Skeletal muscle cell (primary cell): ENCODE measurements at regions not wholly inside any gene's neighbourhood (a gene's known extent, or its start where the extent isn't known, plus 50 kb on each side); places are given as distances from the start of the nearest gene placed in this dataset.
"Not testable (repeated sequence)": the region's sequence is repeated elsewhere in the genome, so short reads cannot be mapped to it uniquely, and the experiment has no call there.

ENCODE experiments used
- DNase-seq: peaks from one replicate; pipeline ENCODE4 v3.0.0-alpha.2; 2010; ENCODE audit warnings: low read depth
- H3K4me3 ChIP-seq: 2 replicates; pipeline ENCODE4 v1.5.1; 2011; ENCODE audit warnings: low read depth, mild to moderate bottlenecking, control low read depth, low read length, moderate library complexity

DNA sequence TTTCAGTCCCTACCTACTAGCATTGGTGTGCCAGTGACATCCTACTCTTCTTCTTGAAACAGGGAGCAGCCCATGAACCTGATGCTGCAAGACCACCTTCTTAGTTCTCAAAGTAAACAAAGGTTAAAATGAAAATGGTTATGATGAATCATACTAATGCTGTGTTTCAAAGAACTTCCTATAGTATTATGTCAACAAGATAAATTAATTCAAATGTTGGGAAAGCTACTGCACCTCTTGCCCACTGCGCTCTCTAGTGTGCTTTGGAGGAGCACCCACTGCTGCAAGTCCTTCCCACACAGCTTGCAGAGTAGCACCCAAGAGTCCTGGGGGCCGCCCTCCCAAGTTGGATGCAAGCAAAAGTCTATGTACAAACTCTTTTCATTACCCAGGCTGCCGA lies 81.1 kb downstream of the CD200R1L start:
- DNase-seq: no peak
- no peak overlapping the region for H3K4me3 ChIP-seq

DNA sequence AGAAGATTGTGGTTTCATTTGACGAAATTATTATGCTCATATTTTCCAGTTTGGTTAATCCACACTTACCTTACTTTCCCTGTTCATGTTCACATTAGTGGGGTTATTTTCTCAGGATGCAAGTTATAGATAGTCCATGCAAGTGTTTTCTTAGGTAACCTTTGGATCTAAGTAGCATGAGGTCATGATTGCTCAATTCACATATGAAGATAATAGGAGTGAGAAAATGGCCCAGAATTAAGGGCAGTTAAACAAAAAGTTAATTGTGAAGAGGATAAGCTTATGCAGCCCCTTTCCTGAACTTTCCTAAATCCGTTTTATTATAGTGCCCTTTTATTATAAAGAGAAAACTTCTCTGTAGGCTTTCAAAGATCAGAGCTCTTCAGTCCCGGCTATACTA lies 83.4 kb downstream of the CD200R1L start:
- no peak for DNase-seq
- no peak overlapping the region for H3K4me3 ChIP-seq

DNA sequence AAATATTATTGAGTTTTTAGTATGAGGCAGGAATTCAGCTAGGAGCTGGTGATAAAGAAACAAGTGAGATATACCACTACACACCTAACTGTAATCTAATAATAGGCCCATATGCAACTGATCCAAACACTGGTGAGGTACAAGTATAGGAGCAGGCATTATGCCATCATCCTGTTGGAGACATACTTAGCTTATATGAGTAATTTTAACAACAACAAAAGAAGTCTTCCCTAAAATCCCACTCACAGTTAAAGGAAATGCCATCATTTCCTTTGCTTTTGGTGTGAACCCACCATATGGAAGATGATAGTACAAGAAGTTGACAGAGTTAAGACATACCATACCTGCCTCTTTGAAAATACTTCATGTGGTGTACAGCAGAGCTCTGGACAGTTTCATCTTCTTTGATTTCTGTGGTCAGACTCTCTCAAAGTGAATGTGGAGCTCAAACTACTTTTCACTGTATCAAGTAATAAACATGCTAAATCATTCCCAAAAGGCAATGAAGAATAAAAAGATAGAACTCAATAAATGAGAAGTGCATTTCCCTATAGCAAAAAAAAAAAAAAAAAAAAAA lies 85.5 kb downstream of the CD200R1L start:
- no peak overlapping the region for H3K4me3 ChIP-seq
- no peak for DNase-seq

DNA sequence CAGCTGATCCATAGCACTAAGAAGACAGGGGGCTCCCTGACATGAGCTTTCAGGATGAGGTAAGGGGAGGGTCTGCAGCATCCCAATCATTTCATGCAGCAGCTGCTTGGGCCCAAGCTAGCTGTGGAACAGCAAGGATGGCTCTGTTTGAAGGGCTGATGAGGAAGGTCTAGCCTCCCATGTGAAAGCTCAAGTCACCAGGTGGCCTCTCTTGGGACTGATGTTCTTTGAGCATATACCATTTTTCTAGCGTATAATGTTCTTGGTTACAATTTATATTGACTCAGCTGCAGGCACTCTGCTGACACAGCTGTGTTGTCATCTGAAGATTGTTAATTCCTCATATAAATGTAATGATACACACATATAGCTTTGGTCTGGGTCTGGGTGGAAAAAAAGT lies 87.0 kb downstream of the CD200R1L start:
- DNase-seq: no peak
- H3K4me3 ChIP-seq: no peak overlapping the region

DNA sequence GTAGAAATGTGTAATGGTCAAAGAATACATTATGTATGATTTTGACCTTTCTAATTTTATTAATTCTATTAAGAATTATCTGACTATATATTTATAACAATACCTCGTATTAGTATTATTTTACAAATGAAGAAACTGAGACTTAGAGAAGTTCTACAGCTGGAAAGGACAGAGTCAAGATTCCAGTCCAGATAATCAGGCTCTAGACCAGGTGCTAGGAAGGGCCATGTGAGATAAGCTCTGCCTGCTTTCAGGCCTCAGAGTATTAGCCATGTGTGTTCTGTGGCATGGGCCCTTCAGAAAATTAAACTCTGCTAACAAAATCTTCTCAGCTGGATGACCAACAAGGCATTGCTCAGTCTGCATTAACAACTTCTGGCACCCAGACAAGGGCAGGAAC lies 87.5 kb downstream of the CD200R1L start:
- DNase-seq: no peak
- H3K4me3 ChIP-seq: no peak overlapping the region

DNA sequence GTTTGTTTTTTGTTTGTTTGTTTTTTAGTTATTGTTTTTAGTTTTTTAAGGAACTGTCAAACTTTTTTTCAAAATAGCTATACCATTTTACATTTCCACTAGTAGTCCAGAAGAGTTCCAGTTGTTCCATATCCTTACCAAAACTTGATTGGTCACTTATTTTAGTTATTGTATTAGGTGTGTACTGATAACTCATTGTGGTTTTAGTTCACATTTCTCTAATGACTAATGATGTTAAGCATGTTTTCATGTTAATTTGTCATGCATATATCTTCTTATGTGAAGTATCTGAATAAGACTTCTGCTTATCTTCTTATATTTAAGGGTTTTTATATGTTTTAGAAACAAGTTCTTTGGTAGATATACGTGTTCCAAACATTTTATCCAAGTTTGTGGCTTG lies 89.5 kb downstream of the CD200R1L start:
- no peak for DNase-seq
- H3K4me3 ChIP-seq: no peak overlapping the region

DNA sequence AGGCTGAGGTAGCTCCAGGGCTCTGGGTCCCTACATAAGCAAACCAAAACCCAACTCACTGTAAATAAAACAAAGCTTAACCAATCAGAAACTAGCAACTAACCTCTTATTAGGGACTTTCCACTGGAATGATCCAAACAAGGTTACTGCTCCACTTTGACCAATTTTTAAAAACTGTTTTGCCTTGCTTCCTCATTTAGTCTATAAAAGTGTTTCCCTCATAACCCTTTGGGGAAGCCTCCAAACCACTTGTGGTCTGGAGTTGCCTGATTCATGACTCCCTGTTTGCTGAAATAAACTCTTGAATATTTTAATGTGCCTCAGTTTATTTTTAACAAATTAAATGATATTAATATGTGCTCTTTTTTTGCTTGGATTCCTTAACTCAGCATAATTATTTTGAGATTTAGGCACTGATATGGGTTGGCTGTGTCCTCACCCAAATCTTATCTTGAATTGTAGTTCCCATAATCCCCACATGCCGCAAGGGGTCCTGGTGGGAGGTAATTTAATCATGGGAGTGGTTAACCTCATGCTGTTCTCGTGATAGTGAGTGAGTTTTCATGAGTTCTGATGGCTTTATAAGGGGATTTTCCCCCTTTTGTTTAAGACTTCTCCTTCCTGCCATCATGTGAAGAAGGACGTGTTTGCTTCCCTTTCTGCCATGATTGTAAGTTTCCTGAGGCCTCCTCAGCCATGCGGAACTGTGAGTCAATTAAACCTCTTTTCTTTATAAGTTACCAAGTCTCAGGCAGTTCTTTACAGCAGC lies 90.6 kb downstream of the CD200R1L start:
- DNase-seq: no peak
- H3K4me3 ChIP-seq: no peak overlapping the region

DNA sequence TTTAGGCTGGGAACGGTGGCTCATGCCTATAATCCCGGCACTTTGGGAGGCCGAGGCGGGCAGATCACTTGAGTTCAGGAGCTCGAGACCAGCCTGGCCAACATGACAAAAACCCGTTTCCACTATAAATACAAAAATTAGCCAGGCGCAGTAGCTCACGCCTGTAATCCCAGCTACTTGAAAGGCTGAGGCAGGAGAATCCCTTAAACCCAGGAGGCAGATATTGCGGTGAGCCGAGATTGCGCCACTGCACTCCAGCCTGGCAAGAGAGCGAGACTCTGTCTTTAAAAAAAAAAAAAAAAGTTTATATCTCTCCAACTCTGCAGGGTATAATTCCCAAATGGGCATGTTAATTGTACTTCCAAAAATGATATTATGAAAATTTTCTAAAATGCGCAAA lies 91.6 kb downstream of the CD200R1L start:
- H3K4me3 ChIP-seq, DNase-seq: not testable (repeated sequence)

DNA sequence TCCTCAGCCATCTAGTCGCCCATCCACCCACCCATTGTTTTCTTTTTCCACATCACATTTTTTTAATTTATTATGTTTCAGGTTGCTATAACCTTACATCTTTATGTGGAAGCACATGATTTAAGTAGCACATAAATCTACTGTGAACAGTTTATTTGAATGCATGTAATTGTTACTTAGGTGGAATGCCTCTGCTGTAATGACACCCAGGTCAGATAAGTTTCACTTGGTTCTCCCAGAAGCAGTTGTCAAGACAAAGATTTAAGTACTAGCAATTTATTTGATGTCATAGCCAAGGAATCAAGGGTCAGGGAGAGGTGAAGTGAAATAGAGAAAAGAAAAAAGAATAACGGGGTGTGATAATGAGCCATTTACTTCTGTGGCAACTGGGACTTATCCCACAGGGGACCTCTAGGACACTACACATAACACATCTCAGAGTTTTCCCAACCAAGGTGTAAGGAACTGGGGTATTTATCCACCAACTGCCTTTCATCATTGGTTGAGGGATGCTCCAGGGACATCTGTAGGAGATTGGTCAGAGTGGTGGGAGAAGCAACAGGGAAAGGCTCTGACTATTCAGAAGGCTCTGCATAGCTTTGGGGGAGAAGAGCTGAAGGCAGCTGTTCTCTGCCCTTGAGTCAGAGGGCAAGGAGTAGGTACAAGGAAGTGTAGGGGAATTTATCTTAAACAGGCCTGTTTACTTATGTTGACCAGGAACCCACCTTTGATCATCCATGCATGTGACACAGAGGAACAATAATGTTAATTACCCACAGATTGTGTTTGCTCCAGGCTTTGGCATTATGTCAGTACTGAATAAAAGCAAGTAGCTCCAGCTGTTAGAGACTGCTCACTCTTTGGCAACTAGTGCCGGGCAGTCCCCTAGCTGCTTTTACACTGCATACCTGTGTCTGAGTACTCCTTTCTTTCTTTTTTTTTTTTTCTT lies 94.8 kb downstream of the CD200R1L start:
- H3K4me3 ChIP-seq: no peak overlapping the region
- DNase-seq: no peak

DNA sequence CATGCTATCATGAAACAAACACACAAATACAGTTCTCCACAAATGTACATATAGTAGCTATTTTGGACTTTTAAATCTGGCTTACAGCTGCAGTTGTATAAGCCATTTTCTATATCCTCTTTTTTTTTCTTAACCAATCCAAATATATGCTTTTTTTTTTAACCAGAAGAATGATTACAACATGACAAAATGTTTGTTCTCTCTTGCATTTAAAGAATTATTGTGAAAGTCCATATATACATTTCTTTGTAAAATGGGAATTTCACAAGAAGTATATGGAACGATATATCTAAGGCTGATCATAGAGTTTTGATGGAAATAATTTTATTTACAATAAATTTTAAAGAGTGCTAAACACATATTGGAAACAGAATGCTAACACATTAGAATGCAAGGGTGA lies 95.6 kb downstream of the CD200R1L start:
- DNase-seq: no peak
- no peak overlapping the region for H3K4me3 ChIP-seq

DNA sequence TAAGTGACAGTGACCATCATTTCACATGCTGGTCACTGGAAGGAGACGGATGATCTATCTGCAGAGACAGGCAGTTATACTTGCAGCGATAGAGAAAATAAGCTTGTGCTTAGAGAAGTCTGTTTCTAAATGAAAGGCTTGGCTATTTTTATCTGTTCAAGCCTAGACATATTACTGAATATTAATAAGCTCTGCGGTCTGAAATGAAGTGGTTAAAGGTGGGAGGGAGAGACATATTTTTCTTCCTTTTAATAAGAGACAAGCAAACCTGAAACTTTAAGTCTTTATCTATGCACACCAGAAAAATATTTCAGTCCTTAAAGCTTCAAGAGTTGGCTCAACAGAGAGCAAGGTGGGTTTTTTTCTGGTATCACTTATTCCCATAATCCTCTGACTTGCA lies 99.0 kb downstream of the CD200R1L start:
- DNase-seq: no peak
- no peak overlapping the region for H3K4me3 ChIP-seq

DNA sequence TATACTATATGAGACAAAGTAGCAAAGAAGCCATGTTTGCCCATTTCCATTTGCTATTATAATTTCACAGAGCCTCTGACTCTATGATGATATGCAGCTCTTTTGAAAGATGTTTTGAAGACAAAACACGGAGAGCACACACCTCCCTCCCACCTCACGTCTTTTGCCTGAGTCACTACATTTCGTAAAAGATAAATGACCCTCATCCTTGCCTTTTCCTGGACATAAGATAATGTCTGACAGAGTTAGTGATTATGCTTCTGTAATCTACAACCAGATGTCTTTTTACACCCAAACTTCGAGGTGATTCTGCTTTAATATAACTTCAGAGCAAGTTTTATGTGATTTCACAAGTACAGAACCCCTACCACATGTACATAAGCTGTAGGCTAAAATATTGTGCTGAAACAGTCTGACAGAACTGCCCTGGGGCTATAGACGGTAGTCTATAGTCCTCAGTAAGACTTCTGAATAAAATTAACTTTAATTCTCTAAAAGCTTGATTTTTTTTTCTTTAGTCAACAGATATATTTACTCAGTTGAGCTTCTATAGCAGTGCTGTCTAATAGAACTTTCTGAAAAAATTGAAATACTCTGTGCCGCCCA lies 99.9 kb downstream of the CD200R1L start:
- no peak overlapping the region for H3K4me3 ChIP-seq
- DNase-seq: peak; percentile 49

DNA sequence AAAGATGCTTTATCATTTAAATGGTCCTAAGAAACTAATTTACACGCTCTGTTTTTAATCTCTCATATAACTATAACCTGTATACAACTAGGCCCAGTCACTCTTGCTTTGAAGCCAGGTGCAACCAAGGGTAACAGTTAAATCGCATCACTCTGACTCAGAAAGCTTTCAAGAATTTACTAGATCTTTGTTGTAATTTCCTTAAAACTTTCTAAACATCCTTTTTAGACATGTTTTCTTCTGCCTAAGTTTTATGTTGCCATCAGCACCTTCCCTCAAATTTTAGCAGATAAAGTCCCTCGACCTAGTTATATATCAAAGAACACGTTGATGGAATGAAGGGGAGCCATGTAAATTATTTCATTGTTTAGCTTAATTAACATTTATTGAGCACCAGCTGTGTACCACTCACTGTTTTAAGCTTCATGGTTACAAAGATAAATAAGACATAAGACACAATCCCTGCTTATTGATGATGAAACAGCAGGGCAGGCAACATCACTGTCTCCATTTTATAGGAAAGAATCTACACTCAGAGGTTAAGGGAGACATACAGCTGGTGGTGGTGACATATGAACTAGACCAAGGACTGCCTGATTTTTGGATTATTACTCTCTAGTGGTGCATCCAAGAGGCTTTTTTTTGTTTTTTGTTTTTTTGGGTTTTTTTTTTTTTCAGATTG lies 101.0 kb downstream of the CD200R1L start:
- no peak overlapping the region for H3K4me3 ChIP-seq
- no peak for DNase-seq

DNA sequence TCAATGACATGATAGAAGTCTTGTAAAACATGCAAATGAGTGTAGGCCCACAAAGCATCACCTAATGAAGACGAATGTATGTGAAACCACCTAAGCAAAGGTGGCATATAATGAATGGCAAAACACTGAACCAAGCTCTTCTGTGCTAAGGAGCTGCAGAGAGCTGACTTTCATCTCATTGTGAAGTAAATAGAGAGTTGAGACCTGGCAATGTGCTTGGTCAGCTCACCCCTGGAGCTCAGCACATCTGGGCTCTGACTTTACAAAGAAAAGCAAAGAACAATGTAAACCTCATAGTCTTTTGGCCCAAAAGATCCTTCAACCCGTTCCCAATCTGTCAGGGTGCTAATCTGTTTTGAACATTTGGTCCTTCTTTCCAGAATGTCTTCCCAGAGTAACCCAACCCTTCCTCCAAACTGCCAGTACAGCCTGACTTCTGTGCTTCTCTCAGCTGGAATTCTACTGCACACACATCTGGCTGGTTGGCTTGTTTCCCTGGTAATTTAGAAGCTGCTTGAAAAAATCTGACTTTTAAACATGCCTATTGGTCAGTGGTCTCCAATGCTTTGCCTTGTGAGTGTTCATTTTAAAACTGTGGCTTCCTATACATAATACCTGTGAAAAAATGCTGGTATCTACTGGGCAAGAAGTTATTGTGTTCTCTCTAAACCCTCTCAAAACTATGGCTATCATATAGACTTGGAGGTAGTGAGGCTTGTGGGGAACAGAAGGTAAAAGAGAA lies 101.7 kb downstream of the CD200R1L start:
- no peak for DNase-seq
- no peak overlapping the region for H3K4me3 ChIP-seq

DNA sequence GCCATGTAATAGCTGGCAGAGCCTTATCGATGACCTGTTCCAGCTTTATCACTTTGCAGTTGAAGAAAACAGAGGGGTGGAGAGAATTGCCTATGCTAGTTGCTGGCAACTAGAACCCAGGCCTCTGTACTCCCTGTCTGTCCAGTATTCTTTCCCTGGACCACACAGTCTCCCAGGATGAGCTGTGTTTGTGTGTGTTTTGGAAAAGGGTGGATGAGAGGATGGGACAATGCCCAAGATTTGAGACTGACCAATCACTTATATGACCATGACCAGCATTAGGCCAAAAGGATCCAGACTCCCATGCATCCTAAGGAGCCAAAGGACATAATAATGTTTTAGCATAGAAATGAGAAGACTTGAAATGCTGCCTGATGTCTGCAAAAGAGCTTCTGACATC lies 102.6 kb downstream of the CD200R1L start:
- no peak for DNase-seq
- no peak overlapping the region for H3K4me3 ChIP-seq

DNA sequence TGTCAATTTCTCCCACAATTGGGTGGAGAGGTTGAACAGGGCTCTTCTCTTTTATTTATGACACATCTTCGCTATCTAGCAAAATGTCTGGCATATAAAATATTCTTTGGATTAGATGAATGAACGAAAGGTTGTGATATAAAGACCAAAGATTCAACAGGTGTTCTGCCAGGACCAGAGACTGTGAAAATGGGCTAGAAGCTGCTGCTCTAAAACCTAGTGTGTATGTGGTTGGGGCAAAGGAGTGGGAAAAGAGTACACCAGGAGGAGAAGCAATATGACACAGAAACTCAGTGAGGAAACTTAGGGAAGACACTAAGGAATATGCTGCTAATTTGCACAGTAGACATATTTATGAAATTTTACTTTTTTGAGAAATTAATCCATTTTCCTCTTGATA lies 102.0 kb upstream of the CCDC80 start:
- no peak overlapping the region for H3K4me3 ChIP-seq
- no peak for DNase-seq

DNA sequence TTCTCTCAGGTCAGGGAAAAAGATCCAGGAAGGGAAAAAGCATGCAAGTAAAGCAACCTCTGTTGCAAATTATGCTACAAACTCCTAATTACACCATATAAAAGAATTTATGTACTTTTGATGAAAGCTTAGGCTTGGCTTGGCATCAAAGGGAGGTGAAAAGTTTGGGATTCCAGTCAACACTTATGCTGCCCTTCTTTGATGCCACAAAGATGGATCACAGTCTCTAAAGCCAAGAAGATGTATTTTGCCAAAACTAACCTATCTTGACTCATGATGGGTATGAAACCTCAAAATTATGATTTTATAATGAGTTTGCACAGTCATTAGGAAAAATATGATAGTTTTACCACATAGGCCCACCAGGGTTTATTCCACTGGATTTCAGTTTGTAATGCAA lies 101.0 kb upstream of the CCDC80 start:
- no peak for DNase-seq
- H3K4me3 ChIP-seq: no peak overlapping the region

DNA sequence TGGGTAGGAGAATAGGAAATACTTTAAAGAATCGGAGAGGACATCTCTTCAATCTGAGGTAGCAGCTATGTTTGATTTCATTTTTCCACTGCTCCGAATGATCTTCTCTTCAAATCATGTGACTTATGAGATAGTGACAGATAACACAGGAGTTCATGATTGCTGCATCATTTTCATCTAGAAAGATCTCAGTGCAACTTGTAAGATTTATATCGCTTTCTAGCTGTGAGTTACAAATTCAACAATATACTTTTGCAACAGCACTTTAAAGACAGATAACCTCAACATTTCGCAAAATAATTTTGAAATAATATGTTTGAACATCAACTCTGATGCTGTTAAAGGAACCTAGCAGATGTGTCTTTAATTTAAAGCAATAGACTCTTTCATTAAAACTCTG lies 99.9 kb upstream of the CCDC80 start:
- DNase-seq: no peak
- H3K4me3 ChIP-seq: no peak overlapping the region
